Heart right ventricle (tissue), 16 donors: ENCODE measurements at regions not wholly inside any gene's neighbourhood (a gene's known extent, or its start where the extent isn't known, plus 50 kb on each side); places are given as distances from the start of the nearest gene placed in this dataset.

Experiments
- ATAC-seq, 8 donors: fragments of 200-7000 bp; cut with Tn5 transposase; one replicate each; pipeline ENCODE4 v1.9.1; 2020; ENCODE audit warnings: mild to moderate bottlenecking in 8 of 8, moderate library complexity in 8 of 8, moderate number of reproducible peaks in 1 of 8
- DNase-seq, 2 donors: peaks; one replicate each; pipeline ENCODE4 v3.0.0-alpha.2; 2020
- H3K27ac ChIP-seq, 10 donors: fragments of 200-600 bp; sonication (generic) in 2 of 10; one replicate each; pipeline versions ENCODE4 v1.5.0 to v1.8.0; 2020 to 2022; ENCODE audit warnings: mild to moderate bottlenecking in 3 of 10
- H3K27me3 ChIP-seq, 7 donors: fragments of 200-600 bp; one replicate each; pipeline ENCODE4 v1.8.0; 2021 to 2022; ENCODE audit warnings: mild to moderate bottlenecking in 2 of 7
- H3K36me3 ChIP-seq, 9 donors: fragments of 200-600 bp; sonication (generic) in 1 of 9; one replicate each; pipeline versions ENCODE4 v1.5.0 to v1.8.0; 2020 to 2022; ENCODE audit warnings: mild to moderate bottlenecking in 2 of 9
- H3K4me1 ChIP-seq, 9 donors: fragments of 200-600 bp; sonication (generic) in 1 of 9; one replicate each; pipeline versions ENCODE4 v1.5.0 to v1.8.0; 2020 to 2022; ENCODE audit warnings: mild to moderate bottlenecking in 4 of 9
- H3K4me3 ChIP-seq, 10 donors: fragments of 200-600 bp; sonication (generic) in 2 of 10; one replicate each; pipeline versions ENCODE4 v1.5.0 to v1.8.0; 2020 to 2022; ENCODE audit warnings: mild to moderate bottlenecking in 7 of 10, moderate library complexity in 2 of 10
- H3K9me3 ChIP-seq, 11 donors: fragments of 200-600 bp in 10 of 11; sonication (generic) in 2 of 11; one replicate each; pipeline versions ENCODE4 v1.5.0 to v1.8.0; 2013 to 2022; ENCODE audit warnings: mild to moderate bottlenecking in 2 of 11, control low read depth in 1 of 11, moderate library complexity in 1 of 11
- WGBS, 2 donors: extraction: QIAGEN DNeasy Blood & Tissue Kit; methylation state at CpG; one replicate each; pipeline ENCODE4 v1.1.7; 2013; ENCODE audit warnings: inconsistent platforms in 1 of 2; 5-methylcytosine and 5-hydroxymethylcytosine counted together
- intact Hi-C, 10 donors: fragments of 100-400 bp; cut with DNase I; formaldehyde crosslinking; loops; one replicate each; pipeline versions ENCODE4 v1.11.1 to v1.14.2; 2022
- TF ChIP-seq, protein P1 (sequence below), 9 donors: fragments of 200-600 bp; sonication (generic) in 2 of 9; IDR thresholded peaks; one replicate each; pipeline versions ENCODE4 v1.5.0 to v1.8.0; 2021 to 2022; ENCODE audit warnings: antibody characterized with exemption in 9 of 9, mild to moderate bottlenecking in 5 of 9, moderate library complexity in 1 of 9
- donor health status: Arrhythmogenic right ventricular cardiomyopathy.
- donor health status: ischemic (EF 13 %, LVEDD 7.1; RV severe dilation, severe dysfunction).
- donor health status: healthy with polysubstance abuse.
- donor health status: DM: no; HTN: yes; CAD: no.
- donor health status: DM: no; HTN: no; CAD: no.
- donor health status: ischemic (EF 25% LVEDD 6.9; RV normal size, moderate dysfunction).
- donor health status: ischemic (EF 25% LVEDD 5.7; RV mildly dilated, moderate dysfunction).
- donor health status: healthy.
- donor health status: DM: yes; HTN: yes; CAD: no.
- donor health status: Ischemic cardiomyopathy.
- donor health status: ischemic (EF 35%, LVEDD 5.7; RV mildly dilated, moderate dysfunction).
- donor health status: nonischemic (EF 11% LVEDD 7.7; RV severe dilation, severe dysfunction).
- donor health status: DM: yes; HTN: yes; CAD: no.
- donor health status: PGD.
- donor health status: ischemic (EF 29% LVEDD 5.4; RV normal size, mild dysfunction).
- donor health status: nonischemic (EF 23%, LVEDD 6.1; RV moderate dilation, normal function).

DNA sequence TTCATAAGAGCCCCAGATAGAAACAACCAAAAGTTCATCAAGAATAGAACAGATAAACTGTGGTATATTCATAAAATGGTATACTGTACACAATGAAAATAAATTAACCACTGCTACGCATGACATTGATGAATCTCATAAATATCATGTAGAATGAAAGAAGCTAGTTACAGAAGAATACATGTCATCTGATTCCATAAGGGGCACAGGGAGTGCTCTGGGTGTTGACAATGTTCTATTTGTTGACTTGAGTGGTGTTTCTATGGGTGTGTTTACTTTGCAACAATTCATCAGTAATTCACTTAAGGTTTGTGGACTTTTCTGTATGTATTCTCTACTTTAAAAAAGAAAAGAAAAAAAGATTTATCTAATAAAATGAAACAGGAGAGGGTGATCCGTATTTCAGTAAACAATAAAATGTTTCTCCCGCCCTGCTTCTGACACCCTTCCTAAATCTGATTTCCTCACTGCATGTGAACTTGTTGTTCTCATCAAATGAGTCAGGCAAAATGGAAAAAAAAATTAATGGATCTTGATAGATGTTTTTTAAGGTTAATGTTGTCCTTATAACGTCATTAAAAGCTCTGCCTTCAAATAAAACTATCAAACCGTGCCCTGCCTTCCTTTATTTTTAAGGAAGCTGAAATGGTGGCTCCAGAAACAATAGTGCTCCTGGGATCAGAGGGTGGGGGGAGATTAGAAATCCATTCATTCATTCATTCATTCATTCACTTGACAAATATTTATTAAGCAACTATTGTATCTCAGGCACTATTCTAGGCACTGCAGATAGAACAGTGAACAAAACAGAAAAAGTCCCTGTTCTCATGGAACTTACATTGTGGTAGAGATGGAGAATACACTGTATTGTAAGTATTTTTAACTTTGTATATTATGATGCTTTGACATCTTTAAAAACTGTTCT, 77.2 kb upstream of the CD44 start:
- no peak overlapping the region for H3K27ac ChIP-seq
- H3K36me3 ChIP-seq, result no peaks in the 10 kb centered on the region
- no peak for ATAC-seq
- DNase-seq, result no peak
- H3K27me3 ChIP-seq, result no peaks in the 10 kb centered on the region
- peaks cover 0 to 48% (median 0%) of the 10 kb centered on the region in 9 donors for H3K4me1 ChIP-seq
- TF ChIP-seq, protein P1, sequence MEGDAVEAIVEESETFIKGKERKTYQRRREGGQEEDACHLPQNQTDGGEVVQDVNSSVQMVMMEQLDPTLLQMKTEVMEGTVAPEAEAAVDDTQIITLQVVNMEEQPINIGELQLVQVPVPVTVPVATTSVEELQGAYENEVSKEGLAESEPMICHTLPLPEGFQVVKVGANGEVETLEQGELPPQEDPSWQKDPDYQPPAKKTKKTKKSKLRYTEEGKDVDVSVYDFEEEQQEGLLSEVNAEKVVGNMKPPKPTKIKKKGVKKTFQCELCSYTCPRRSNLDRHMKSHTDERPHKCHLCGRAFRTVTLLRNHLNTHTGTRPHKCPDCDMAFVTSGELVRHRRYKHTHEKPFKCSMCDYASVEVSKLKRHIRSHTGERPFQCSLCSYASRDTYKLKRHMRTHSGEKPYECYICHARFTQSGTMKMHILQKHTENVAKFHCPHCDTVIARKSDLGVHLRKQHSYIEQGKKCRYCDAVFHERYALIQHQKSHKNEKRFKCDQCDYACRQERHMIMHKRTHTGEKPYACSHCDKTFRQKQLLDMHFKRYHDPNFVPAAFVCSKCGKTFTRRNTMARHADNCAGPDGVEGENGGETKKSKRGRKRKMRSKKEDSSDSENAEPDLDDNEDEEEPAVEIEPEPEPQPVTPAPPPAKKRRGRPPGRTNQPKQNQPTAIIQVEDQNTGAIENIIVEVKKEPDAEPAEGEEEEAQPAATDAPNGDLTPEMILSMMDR (IDR thresholded peaks at IDR 0.05), result no peak
- intact Hi-C loops, result loop anchor here in 1 of 10 donors (10.0 kb wide), 1 partner anchor 1013 kb away; no protein-coding TSS in a partner anchor
- WGBS, 2 donors, result 72 to 81% methylated on average over 5 of the region's 5 CpGs
- H3K4me3 ChIP-seq, result no peak overlapping the region
- H3K9me3 ChIP-seq, result no peaks in the 10 kb centered on the region

DNA sequence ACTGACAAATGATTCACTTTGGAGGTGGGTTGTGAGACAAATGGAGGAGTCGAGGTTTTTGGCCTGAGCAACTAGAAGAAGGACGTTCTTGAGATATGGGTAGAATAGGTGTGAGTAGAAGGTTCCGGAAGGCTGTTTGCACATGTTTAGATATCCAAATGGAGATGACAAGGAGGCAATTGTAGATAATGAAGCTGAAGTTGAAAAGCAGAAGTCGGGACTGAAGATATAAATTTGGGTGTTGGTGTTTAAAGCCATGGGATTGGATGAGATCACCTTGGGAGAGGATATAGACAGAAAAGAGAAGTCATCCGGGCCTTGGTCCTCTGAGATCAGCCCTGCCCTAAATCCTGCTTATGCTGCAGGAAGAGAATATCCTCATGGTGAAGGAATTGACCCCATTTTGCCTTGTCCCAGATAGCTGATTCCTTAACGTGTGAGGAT, 75.5 kb upstream of the CD44 start:
- Histone ChIP-seq H3K4me3 (no peak overlapping the region), H3K4me1 (peaks cover 0 to 48% (median 0%) of the 10 kb centered on the region in 9 donors), H3K27me3 (no peaks in the 10 kb centered on the region), H3K36me3 (no peaks in the 10 kb centered on the region), H3K9me3 (no peaks in the 10 kb centered on the region), H3K27ac (no peak overlapping the region)
- intact Hi-C loops, result loop anchor here in 1 of 10 donors (10.0 kb wide), 1 partner anchor 1011 kb away; no protein-coding TSS in a partner anchor
- ATAC-seq (no peak), DNase-seq (no peak)
- 88% methylated on average over 6 of the region's 6 CpGs for WGBS, 2 donors
- TF ChIP-seq, protein P1 (IDR thresholded peaks at IDR 0.05), result no peak

DNA sequence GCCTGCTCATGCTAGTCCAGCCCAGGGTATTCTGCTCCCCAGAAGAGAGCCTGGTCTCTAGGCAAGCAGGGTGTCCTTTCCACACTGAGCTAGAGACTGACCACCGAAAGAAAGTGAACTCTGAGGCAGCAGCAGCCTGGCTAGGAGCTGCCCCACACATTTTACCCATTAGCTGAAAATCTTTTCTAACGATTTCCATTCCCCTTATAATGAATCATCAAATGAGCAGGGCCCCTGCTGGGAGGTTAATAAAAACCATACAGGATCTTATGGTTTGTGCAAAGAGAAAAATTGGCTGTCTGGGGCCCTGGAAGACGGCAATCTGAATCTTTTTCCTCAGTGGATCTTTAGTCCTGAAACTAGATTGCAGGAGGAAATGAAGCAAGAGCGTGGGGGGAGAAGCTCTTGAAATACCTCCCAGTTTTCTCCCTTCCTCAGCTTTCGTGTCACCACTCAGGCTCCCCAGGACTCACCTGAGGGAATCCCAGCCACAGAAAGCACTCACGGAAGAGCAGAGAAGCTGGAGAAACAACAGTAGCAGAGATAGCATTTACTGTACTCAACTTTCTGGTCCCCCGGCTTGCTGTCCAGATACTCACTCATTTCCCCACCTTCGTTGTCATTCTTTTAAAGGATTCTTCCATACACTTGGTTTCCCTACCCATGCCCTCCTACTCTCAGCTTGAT, 74.7 kb upstream of the CD44 start:
- no peaks in the 10 kb centered on the region for H3K27me3 ChIP-seq
- intact Hi-C loops, result loop anchor here in 1 of 10 donors (10.0 kb wide), 1 partner anchor 1011 kb away; no protein-coding TSS in a partner anchor
- H3K4me1 ChIP-seq, result peaks cover 0 to 41% (median 0%) of the 10 kb centered on the region in 9 donors
- no peak overlapping the region for H3K4me3 ChIP-seq
- WGBS, 2 donors, result 82 to 84% methylated on average over 8 of the region's 8 CpGs
- H3K36me3 ChIP-seq, result no peaks in the 10 kb centered on the region
- ATAC-seq (no peak), DNase-seq (no peak)
- H3K27ac ChIP-seq, result no peak overlapping the region
- H3K9me3 ChIP-seq, result peaks cover 0 to 5% (median 0%) of the 10 kb centered on the region in 11 donors
- TF ChIP-seq, protein P1 (IDR thresholded peaks at IDR 0.05), result no peak

DNA sequence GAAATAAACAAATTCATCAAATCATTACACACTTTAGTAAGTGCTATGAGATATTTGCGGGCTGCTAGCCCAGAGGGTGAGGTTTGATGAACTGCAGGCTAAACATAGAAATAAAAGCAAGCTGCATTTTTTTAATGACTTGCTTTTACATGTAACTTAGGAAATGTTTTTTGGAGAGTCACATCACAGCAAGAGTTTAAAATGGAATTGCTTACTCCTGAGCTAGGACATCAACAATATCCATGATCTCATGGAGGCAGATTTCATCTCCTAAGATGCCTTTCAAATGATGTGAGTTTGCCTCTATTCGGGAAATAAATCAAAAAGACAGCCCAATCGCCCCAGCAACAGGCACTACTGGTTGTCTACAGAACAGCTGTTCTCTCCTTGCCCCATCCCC, 73.4 kb upstream of the CD44 start:
- TF ChIP-seq, protein P1 (IDR thresholded peaks at IDR 0.05), result no peak
- no peaks in the 10 kb centered on the region for H3K36me3 ChIP-seq
- H3K9me3 ChIP-seq, result peaks cover 0 to 18% (median 2%) of the 10 kb centered on the region in 11 donors
- ATAC-seq (peak in 4 of 8 donors; percentile 19 to 50 (median 46)), DNase-seq (no peak)
- peak overlapping the region in 1 of 10 donors; percentile 14 for H3K27ac ChIP-seq
- intact Hi-C loops, result loop anchor here in 1 of 10 donors (10.0 kb wide), 1 partner anchor 1009 kb away; no protein-coding TSS in a partner anchor
- 66 to 77% methylated on average over 3 of the region's 3 CpGs for WGBS, 2 donors
- no peak overlapping the region for H3K4me3 ChIP-seq
- H3K27me3 ChIP-seq, result no peaks in the 10 kb centered on the region
- peaks cover 0 to 33% (median 0%) of the 10 kb centered on the region in 9 donors for H3K4me1 ChIP-seq
